A204.1 (cell line): ENCODE measurements at regions not wholly inside any gene's neighbourhood (a gene's known extent, or its start where the extent isn't known, plus 50 kb on each side); places are given as distances from the start of the nearest gene placed in this dataset.

ENCODE experiments used
- FAIRE-seq: peaks from 2 replicates; lab custom pipeline; 2012; peaks lifted over from hg19 to GRCh38; lab: Jason Lieb, UNC

DNA sequence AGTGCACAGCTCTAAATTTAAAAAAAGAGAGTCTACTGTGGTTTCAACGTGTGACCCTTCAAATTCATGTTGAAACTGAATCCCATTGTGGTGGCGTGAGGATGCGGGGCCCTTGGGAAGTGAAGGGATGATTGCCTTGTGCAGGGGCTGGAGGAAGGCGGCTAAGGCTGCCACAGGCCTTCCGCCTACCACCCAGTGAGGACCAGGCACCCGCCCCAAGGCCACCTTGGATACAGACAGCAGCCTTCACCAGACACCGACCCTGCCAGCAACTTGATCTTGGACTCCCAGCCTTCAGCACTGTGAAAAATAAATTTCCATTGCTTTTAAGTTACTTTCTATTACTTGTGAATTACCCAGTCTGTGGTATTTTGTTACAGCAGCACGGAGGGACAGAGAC, 103.4 kb upstream of the TMEM18 start:
- no peak for FAIRE-seq

GRCh38 chr2:780002-780401, 102.8 kb upstream of the TMEM18 start:
- no peak for FAIRE-seq

DNA sequence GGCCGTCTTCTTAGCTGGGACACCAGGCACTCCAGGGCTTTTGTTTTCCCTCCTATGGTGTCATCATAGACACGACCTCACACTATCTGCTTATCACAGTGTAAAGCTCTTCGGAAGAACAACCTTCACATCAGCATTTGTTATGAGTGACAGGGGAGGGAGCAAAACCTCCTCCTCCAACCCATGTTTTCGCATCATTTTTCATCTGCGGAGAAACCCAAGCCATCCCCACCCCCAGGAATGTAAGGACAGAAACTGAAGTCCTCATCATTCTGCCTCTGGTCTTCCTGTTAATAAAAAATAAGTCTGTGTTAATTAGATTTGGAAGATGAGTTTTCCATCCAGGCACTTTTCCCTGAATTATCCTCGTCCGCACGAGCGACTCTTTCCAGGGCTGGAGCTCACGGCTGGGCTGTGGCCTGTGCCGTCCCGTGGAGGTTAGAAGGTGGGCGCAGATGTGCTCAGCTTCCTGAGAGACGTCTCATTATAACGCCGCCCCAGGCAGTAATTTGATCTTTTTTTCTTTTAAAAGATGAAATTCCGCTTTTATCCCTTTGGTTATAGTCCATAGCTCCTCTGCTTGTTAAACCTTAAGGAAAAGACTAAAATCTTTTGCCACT, 101.6 kb upstream of the TMEM18 start:
- no peak for FAIRE-seq

DNA sequence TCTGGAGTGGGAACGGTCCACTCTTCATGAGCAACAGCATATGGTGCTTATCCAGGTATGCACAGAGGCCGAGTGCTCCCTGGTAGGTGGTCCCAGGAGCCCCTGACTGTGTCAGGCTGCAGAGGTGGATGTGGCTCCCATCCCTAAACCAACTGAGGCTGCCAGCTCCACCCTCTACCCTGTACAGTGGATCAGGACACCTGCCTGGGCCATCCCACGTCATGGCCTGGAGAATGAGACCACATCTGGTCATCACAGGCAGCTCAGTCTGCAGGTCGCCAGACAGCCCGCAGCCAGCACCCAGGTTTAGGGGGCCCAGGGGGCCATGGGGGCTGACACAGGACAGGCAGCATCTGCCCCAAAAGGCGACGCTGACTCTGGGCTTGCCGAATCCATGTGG, 100.3 kb upstream of the TMEM18 start:
- FAIRE-seq: no peak

DNA sequence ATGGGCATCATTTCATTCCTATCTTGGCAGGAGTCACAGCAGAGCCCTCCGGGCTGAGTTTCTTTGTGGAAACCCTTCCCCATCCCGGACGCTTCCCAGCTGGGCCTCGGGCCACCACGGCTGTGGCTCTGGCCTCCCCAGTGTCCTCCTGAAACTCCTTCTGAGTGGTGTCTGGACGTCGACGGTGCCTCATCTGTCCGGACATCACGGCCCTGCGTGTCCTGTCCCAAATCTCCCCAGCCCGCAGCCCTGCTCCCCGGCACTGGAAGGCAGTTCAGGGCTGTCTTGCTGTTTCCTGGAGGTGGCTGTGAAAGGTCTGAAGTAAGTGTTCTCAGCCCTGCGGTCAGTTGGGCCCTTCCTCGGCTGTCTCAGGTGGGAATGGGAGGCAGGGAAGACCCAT, 99.8 kb upstream of the TMEM18 start:
- no peak for FAIRE-seq

DNA sequence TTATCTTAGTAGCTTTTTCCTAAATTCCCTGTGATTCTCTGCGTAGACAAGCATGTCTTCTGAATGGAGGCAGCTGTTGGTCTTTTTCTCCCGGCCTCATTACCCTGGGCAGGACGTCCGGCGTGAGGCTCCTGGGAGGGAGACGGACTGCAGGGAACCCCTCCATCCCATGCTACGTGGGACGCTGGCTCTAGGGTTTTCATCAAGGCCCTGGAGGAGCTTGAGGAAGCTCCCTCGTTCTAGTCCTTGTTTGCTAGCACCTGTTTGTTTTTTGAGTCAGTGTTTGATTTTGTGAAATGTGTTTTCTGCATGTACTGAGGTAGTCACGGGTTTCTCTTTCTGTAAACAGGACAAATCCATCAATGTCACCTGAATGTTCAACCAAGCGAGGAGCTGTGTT, 99.3 kb upstream of the TMEM18 start:
- FAIRE-seq: no peak

DNA sequence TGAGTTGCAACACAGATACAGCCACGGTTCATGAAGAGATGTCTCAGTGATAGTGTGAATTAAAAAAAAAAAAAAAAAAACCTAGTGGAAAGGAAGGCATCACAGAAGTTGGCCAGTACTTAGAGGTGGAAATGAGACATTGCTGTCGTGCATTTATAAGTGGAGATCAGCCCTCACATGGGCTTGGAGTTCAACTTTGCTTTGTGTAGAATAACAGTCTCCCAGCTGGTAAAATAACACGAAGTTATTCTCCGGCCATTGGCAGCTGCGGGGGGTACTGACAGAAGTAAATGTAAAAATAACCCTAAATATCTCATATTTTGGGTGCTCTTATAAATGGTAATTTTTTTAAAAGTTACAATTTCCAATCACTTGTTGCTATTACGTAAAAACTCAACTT, 98.8 kb upstream of the TMEM18 start:
- no peak for FAIRE-seq

DNA sequence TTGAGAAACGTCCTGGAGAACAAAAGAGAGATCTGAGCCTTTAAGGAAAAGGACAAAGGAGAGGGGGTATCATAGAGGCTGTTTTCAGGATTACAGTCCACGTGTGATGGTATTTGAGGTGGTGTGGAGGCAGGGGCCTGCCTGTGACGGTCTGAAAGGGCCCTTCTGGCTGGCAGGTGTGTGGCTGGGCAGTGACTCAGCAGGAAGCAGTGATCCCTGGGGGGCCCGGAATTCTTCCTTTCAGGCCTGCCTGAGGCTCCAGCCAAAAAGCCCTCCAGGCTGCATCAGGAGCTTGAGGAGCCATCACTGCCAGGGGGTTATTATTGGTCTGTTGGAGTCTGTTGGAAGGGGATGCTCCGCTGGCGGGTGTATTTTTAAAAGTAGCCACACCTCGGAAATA, 97.2 kb upstream of the TMEM18 start:
- no peak for FAIRE-seq

DNA sequence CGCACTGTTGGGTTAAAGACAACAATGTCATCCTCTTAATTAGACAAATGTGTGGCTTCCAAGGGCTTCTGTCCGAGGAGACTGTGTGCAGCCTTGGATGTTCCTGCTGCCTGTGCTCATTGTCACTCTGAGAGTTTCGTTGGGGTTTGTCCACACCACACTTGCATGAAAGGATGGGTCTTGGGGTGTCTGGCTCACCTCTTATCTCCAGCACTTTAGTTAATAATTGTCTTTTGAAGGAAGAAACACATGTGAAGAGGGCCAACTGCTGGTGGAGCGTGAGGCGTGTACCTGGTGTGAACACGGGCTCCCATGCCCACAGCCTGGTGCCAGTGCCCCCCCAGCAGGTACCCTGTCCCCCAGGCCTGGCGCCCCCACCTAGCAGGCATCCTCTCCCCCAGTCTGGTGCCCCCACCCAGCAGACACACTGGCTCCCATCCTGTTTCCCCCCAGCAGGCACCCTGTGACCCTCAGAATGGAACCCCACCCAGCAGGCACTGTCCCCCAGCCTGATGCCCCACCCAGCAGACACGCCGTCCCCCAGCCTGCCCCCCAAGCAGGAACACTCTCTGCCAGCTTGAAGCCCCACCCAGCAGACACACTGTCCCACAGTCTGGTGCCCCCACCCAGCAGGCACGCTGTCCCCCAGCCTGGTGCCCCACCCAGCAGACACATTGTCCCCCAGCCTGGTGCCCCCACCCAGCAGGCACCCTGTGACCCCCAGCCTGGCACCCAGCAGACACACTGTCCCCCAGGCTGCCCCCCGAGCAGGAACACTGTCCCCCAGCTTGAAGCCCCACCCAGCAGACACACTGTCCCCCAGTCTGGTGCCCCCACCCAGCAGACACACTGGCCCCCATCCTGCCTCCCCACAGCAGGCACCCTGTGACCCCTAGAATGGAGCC, 96.3 kb upstream of the TMEM18 start:
- FAIRE-seq: no peak

- no peak for FAIRE-seq
Measured at GRCh38 chr2:771538-771937, 94.3 kb upstream of the TMEM18 start.

DNA sequence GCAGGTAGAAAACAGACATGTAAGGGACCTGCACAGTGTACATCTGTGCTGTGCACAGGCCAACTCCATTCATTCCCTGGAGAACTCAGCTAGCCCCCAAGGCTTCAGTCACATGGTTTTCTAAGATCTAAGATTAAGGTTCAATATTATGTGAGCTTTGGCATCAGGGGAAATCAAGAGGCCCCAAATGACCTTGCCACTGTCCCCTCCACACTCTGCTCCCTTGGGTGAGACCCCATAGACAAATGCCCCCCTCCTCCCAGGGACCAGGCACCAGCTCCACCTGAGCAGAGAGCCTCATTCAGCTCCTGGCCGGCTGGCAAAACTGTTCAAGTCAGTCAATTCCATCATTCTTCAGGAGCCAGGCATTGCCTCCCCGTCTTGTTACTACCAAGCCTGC, 93.6 kb upstream of the TMEM18 start:
- FAIRE-seq: no peak

- no peak for FAIRE-seq
Measured at GRCh38 chr2:769771-770170, 92.6 kb upstream of the TMEM18 start.

GRCh38 chr2:768451-768850, 91.2 kb upstream of the TMEM18 start:
- FAIRE-seq: no peak

- FAIRE-seq: no peak
Measured at GRCh38 chr2:767944-768343, 90.7 kb upstream of the TMEM18 start.

- FAIRE-seq: no peak
Measured at GRCh38 chr2:767440-767839, 90.2 kb upstream of the TMEM18 start.

- FAIRE-seq: no peak
Measured at GRCh38 chr2:766255-766654, 89.0 kb upstream of the TMEM18 start.

DNA sequence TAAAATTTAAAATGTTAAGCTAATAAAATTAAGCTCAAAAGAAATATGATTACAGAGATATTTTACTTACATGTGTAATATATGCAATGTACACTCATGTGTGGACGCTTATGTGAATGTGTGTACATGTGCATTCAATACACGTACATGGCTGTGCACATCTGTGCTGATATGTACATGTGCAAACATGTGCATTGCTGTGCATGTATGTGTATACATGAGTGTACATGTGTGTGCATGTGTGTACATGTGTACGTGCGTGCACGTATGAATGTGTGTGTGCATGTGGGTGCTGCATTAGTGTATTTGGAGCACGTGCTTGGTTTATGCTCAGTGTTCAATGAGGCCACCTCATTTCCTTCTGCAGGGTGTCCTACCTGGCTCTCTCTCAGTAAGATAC, 88.2 kb upstream of the TMEM18 start:
- FAIRE-seq: no peak

- no peak for FAIRE-seq
Measured at GRCh38 chr2:763766-764525, 86.7 kb upstream of the TMEM18 start.

DNA sequence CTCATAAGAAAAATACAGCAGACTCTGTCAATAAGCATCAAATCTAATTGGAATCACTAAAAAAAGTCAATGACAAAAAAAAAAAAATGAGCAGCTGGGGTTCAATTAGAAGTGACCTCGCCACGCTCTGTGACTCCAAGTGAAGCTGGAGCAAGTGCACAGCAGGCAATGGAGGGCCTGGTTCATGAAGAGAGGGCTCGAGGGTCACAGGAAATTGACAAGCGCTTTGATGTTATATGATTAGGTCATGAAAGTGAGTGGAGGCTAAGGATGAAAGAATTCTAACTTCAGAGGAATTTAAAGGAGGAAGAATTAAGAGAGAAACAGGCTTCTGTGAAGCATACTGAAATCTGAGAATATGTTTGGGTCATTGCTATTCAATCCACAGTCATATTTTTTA, 85.4 kb upstream of the TMEM18 start:
- FAIRE-seq: no peak

DNA sequence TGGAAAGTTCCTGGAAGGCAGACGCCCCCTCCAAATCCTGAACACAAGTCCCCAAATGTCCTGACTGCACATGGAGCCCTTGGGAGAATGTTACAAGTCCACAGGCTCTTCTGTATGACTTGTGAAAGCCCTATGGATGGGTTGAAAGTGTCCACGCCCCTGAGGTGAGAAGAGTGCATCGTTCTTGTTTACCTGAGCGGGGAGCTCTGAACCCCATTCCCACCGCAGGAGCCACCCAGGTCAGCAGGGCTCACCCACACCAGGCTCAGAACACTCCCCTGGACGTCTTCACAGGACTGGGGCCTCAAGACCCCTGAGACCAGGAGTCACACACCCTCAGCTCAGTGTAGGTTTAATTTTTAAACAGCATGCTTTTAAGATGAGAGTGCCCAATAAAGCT, 84.2 kb upstream of the TMEM18 start:
- FAIRE-seq: no peak

DNA sequence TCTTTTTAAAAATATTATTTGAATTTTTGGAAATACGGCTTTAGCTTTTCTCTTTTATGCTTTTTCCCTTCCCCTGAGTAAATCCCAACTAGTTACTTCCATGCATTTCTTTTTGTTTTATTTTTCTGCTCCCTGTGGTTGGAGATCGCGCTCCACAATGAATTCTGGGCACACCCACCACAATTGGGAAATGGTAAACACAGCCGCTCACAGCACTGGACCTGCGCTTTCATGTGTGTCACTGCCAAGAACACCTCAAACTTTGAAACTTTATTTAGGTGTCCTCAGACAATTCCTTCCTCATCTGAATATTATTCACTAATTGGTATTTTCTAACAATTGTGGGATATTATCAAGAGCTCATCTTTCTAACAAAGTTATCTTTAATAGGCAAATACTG, 82.8 kb upstream of the TMEM18 start:
- FAIRE-seq: no peak

- no peak for FAIRE-seq
Measured at GRCh38 chr2:758073-758820, 81.0 kb upstream of the TMEM18 start.

DNA sequence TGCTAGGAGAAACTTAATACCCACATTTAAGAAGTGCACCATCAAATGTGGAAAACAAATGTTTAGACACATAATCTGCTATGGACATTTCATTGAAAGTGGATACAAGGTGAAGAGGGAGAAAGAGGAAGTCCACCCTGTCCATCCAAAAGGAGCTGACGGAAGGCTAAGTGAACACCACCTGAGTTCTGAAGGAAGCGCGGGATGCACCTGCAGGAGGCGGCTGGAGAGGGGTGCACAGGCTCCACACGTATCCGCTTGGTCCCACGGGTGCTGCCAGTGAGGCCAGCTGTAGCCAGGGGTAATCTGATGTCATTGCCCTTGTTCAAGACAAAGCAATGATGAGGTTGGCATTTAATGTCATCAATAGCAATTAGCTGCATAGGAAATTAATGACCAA, 75.9 kb upstream of the TMEM18 start:
- FAIRE-seq: no peak
